HEK293 (cell line): ENCODE measurements at regions not wholly inside any gene's neighbourhood (a gene's known extent, or its start where the extent isn't known, plus 50 kb on each side); places are given as distances from the start of the nearest gene placed in this dataset.

Experiments
- CTCF ChIA-PET: fragments of 350-600 bp; formaldehyde crosslinking; extraction: SDS; loops from one replicate; lab custom pipeline; 2021; ENCODE audit warnings: antibody characterized with exemption; lab: Yijun Ruan, JAX
- POLR2A ChIA-PET: fragments of 300-600 bp; formaldehyde crosslinking; extraction: SDS; loops from one replicate; lab custom pipeline; 2020; ENCODE audit warnings: antibody characterized with exemption, inconsistent platforms; lab: Yijun Ruan, JAX
- H3K27ac ChIP-seq: fragments of 200-500 bp; sonication (Bioruptor generic); 2 replicates; pipeline ENCODE4 v1.5.1; 2014; ENCODE audit warnings: low read depth, low read length, control low read depth, inconsistent platforms; ENCODE audit errors: extremely low read depth
- H3K36me3 ChIP-seq, 2 experiments: fragments of 200-500 bp in 1 of 2; sonication (Bioruptor generic) in 1 of 2; 1 replicate in 1 of 2; 2 replicates in 1 of 2; pipeline ENCODE4 v1.5.1; 2014 to 2017; ENCODE audit warnings: inconsistent platforms in 2 of 2, low read length in 2 of 2; ENCODE audit not compliant: control insufficient read depth in 2 of 2, insufficient read depth in 1 of 2
- H3K4me1 ChIP-seq: fragments of 200-500 bp; sonication (Bioruptor generic); 2 replicates; pipeline ENCODE4 v1.5.1; 2014; ENCODE audit warnings: mild to moderate bottlenecking, low read length, inconsistent platforms; ENCODE audit not compliant: control insufficient read depth, insufficient read depth
- H3K4me3 ChIP-seq: 2 replicates; pipeline ENCODE4 v1.5.1; 2011; ENCODE audit warnings: low read depth, mild to moderate bottlenecking, control low read depth, low read length, moderate library complexity
- H3K9me3 ChIP-seq: fragments of 200-500 bp; sonication (Bioruptor generic); 2 replicates; pipeline ENCODE4 v1.5.1; 2014; ENCODE audit warnings: low read depth, low read length, inconsistent platforms; ENCODE audit not compliant: control insufficient read depth, insufficient read depth
- EGR2 ChIP-seq: fragments of 450-650 bp; formaldehyde crosslinking; IDR thresholded peaks from 2 replicates; pipeline ENCODE4 v1.5.1; 2016; ENCODE audit warnings: low read depth, missing biosample characterization, missing genetic modification characterization
- GLI2 ChIP-seq: fragments of 450-650 bp; formaldehyde crosslinking; IDR thresholded peaks from 2 replicates; pipeline ENCODE4; 2017; ENCODE audit warnings: missing biosample characterization, missing genetic modification characterization, low read depth, borderline replicate concordance
- KLF8 ChIP-seq: fragments of 450-650 bp; formaldehyde crosslinking; IDR thresholded peaks from 2 replicates; pipeline ENCODE4 v1.5.1; 2016; ENCODE audit warnings: missing biosample characterization, missing genetic modification characterization
- RBAK ChIP-seq: fragments of 450-650 bp; formaldehyde crosslinking; IDR thresholded peaks from 2 replicates; pipeline ENCODE4 v1.5.1; 2016; ENCODE audit warnings: missing biosample characterization, missing genetic modification characterization
- SP7 ChIP-seq: fragments of 450-650 bp; formaldehyde crosslinking; IDR thresholded peaks from 2 replicates; pipeline ENCODE4 v1.5.1; 2016; ENCODE audit warnings: missing biosample characterization, missing genetic modification characterization
- TRIM28 ChIP-seq: IDR thresholded peaks from 2 replicates; pipeline ENCODE4 v1.6.1; 2011; ENCODE audit warnings: low read length, control low read depth, borderline replicate concordance
- ZFP69B ChIP-seq: fragments of 450-650 bp; formaldehyde crosslinking; IDR thresholded peaks from 2 replicates; pipeline ENCODE4 v1.5.1; 2016; ENCODE audit warnings: missing biosample characterization, missing genetic modification characterization
- ZNF132 ChIP-seq: fragments of 450-650 bp; formaldehyde crosslinking; IDR thresholded peaks from 2 replicates; pipeline ENCODE4 v1.5.1; 2017; ENCODE audit warnings: missing biosample characterization, missing genetic modification characterization, borderline replicate concordance
- ZNF146 ChIP-seq: fragments of 450-650 bp; formaldehyde crosslinking; IDR thresholded peaks from 2 replicates; pipeline ENCODE4 v1.5.1; 2016; ENCODE audit warnings: missing biosample characterization, missing genetic modification characterization
- ZNF202 ChIP-seq: fragments of 450-650 bp; formaldehyde crosslinking; IDR thresholded peaks from 2 replicates; pipeline ENCODE4 v1.5.1; 2016; ENCODE audit warnings: missing biosample characterization, missing genetic modification characterization, borderline replicate concordance
- ZNF214 ChIP-seq: fragments of 450-650 bp; formaldehyde crosslinking; IDR thresholded peaks from 2 replicates; pipeline ENCODE4 v1.5.1; 2017; ENCODE audit warnings: missing biosample characterization, mild to moderate bottlenecking, missing genetic modification characterization, borderline replicate concordance
- ZNF341 ChIP-seq: fragments of 450-650 bp; formaldehyde crosslinking; IDR thresholded peaks from 2 replicates; pipeline ENCODE4; 2016; ENCODE audit warnings: low read depth, missing biosample characterization, missing genetic modification characterization
- ZNF354C ChIP-seq: fragments of 450-650 bp; formaldehyde crosslinking; IDR thresholded peaks from 2 replicates; pipeline ENCODE4 v1.5.1; 2016; ENCODE audit warnings: missing biosample characterization, missing genetic modification characterization, low read depth, borderline replicate concordance
- ZNF391 ChIP-seq: fragments of 450-650 bp; formaldehyde crosslinking; IDR thresholded peaks from 2 replicates; pipeline ENCODE4 v1.5.1; 2016; ENCODE audit warnings: low read depth, missing biosample characterization, missing genetic modification characterization, borderline replicate concordance
- ZNF398 ChIP-seq: fragments of 450-650 bp; formaldehyde crosslinking; IDR thresholded peaks from 2 replicates; pipeline ENCODE4 v1.5.1; 2017; ENCODE audit warnings: missing biosample characterization, missing genetic modification characterization
- ZNF416 ChIP-seq: fragments of 450-650 bp; formaldehyde crosslinking; IDR thresholded peaks from 2 replicates; pipeline ENCODE4 v1.5.1; 2016; ENCODE audit warnings: missing biosample characterization, missing genetic modification characterization
- ZNF433 ChIP-seq: fragments of 450-650 bp; formaldehyde crosslinking; IDR thresholded peaks from 2 replicates; pipeline ENCODE4 v1.5.1; 2016; ENCODE audit warnings: missing biosample characterization, missing genetic modification characterization, low read depth
- ZNF521 ChIP-seq: fragments of 450-650 bp; formaldehyde crosslinking; IDR thresholded peaks from 2 replicates; pipeline ENCODE4 v1.5.1; 2017; ENCODE audit warnings: missing biosample characterization, mild to moderate bottlenecking, missing genetic modification characterization
- ZNF626 ChIP-seq: fragments of 450-650 bp; sonication (Bioruptor Pico); formaldehyde crosslinking; IDR thresholded peaks from 2 replicates; pipeline ENCODE4 v1.5.1; 2018; ENCODE audit warnings: missing biosample characterization, missing genetic modification characterization, inconsistent platforms
- ZNF707 ChIP-seq: fragments of 450-650 bp; formaldehyde crosslinking; IDR thresholded peaks from 2 replicates; pipeline ENCODE4 v1.5.1; 2016; ENCODE audit warnings: missing biosample characterization, missing genetic modification characterization
- ZNF747 ChIP-seq: fragments of 450-650 bp; formaldehyde crosslinking; IDR thresholded peaks from 2 replicates; pipeline ENCODE4 v1.5.1; 2016; ENCODE audit warnings: missing biosample characterization, missing genetic modification characterization
- TF ChIP-seq, protein P1 (sequence below): fragments of 450-650 bp; formaldehyde crosslinking; IDR thresholded peaks from 2 replicates; pipeline ENCODE4 v1.5.1; 2016; ENCODE audit warnings: missing biosample characterization, missing genetic modification characterization
- TF ChIP-seq, protein P2 (sequence below): fragments of 450-650 bp; formaldehyde crosslinking; IDR thresholded peaks from 2 replicates; pipeline ENCODE4 v1.5.1; 2017; ENCODE audit warnings: missing biosample characterization, mild to moderate bottlenecking, missing genetic modification characterization, moderate library complexity
- TF ChIP-seq, protein P3 (sequence below): fragments of 450-650 bp; formaldehyde crosslinking; IDR thresholded peaks from 2 replicates; pipeline ENCODE4 v1.5.1; 2016; ENCODE audit warnings: missing biosample characterization, missing genetic modification characterization

- no peak for TF ChIP-seq ZNF202 (tag by site-specific recombination)
- no peak for TF ChIP-seq ZNF354C (tag by site-specific recombination)
- no peak for TF ChIP-seq SP7 (tag by site-specific recombination)
- Histone ChIP-seq H3K27ac (no peak overlapping the region), H3K36me3 (no peaks in the 10 kb centered on the region), H3K4me1 (no peaks in the 10 kb centered on the region), H3K4me3 (no peak overlapping the region), H3K9me3 (no peaks in the 10 kb centered on the region)
- CTCF ChIA-PET: interaction anchor here (0.9 kb wide), 1 partner anchor 49 kb away, joined by 3 read pairs; no protein-coding TSS in a partner anchor
- POLR2A ChIA-PET: no interaction called here
Measured at GRCh38 chr1:185398022-185398421, 81.0 kb upstream of the IVNS1ABP start.

DNA sequence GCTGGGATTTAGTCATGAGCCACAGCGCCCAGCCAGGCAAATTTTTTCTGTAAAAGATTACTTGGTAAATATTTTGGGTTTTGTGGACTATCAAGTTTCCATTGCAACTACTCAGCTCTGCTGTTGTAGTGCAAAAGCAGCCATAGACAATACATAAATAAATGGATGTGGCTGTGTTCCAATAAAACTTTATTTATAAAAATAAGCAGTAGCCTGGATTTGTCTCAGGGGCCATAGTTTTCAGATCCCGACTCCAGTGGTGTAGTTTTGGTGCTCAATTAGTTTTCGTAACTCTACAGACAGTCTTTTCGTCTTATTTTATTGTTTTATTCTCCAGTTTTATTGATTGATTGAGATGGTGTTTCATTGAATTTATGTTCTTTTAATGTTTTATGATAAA lies 80.1 kb upstream of the IVNS1ABP start:
- Histone ChIP-seq H3K4me1 (no peaks in the 10 kb centered on the region), H3K36me3 (no peaks in the 10 kb centered on the region), H3K4me3 (no peak overlapping the region), H3K9me3 (no peaks in the 10 kb centered on the region), H3K27ac (no peak overlapping the region)
- ChIA-PET CTCF (no interaction called here), POLR2A (no interaction called here)
- no peak for TF ChIP-seq ZNF521 (tag by site-specific recombination)
- TF ChIP-seq ZNF626 (tag by site-specific recombination): no peak
- TF ChIP-seq KLF8 (tag by site-specific recombination): no peak
- no peak for TF ChIP-seq ZNF707 (tag by site-specific recombination)
- TF ChIP-seq GLI2 (tag by site-specific recombination): no peak
- TF ChIP-seq, protein P1, sequence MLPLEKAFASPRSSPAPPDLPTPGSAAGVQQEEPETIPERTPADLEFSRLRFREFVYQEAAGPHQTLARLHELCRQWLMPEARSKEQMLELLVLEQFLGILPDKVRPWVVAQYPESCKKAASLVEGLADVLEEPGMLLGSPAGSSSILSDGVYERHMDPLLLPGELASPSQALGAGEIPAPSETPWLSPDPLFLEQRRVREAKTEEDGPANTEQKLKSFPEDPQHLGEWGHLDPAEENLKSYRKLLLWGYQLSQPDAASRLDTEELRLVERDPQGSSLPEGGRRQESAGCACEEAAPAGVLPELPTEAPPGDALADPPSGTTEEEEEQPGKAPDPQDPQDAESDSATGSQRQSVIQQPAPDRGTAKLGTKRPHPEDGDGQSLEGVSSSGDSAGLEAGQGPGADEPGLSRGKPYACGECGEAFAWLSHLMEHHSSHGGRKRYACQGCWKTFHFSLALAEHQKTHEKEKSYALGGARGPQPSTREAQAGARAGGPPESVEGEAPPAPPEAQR (tag by site-specific recombination): no peak
- TF ChIP-seq ZNF341 (tag by site-specific recombination): no peak
- no peak for TF ChIP-seq ZNF391

DNA sequence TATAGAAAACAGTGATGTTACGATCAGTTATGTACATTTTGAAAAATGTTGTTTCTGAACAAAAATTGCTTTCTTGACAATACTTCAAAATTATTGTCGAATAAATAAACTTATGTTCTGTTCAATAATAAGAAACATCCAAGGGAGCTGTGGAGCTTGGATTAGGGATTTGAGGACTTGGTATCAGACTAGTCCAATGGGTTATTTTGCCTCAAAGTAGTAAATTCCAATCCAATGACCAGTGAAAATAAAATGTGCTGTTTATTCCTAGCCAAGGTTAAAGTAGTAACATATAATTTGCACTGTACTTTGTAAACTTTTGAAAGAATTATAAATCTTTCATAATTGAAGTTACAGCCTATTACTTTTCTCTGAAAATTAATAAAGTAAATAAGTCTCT lies 79.1 kb upstream of the IVNS1ABP start:
- no peak overlapping the region for H3K4me3 ChIP-seq
- H3K27ac ChIP-seq: no peak overlapping the region
- POLR2A ChIA-PET: no interaction called here
- H3K4me1 ChIP-seq: no peaks in the 10 kb centered on the region
- no peaks in the 10 kb centered on the region for H3K36me3 ChIP-seq
- no peaks in the 10 kb centered on the region for H3K9me3 ChIP-seq
- CTCF ChIA-PET: no interaction called here
- no peak for TF ChIP-seq ZNF146 (tag by site-specific recombination)
- TF ChIP-seq ZNF398 (tag by site-specific recombination): no peak
- no peak for TF ChIP-seq ZNF747 (tag by site-specific recombination)
- no peak for TF ChIP-seq ZFP69B (tag by site-specific recombination)
- TF ChIP-seq ZNF132 (tag by site-specific recombination): no peak
- TF ChIP-seq, protein P2, sequence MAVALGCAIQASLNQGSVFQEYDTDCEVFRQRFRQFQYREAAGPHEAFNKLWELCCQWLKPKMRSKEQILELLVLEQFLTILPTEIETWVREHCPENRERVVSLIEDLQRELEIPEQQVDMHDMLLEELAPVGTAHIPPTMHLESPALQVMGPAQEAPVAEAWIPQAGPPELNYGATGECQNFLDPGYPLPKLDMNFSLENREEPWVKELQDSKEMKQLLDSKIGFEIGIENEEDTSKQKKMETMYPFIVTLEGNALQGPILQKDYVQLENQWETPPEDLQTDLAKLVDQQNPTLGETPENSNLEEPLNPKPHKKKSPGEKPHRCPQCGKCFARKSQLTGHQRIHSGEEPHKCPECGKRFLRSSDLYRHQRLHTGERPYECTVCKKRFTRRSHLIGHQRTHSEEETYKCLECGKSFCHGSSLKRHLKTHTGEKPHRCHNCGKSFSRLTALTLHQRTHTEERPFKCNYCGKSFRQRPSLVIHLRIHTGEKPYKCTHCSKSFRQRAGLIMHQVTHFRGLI (tag by site-specific recombination): no peak
- TF ChIP-seq RBAK (tag by site-specific recombination): no peak
- TF ChIP-seq ZNF214 (tag by site-specific recombination): no peak
- TF ChIP-seq EGR2: no peak
- TF ChIP-seq, protein P3, sequence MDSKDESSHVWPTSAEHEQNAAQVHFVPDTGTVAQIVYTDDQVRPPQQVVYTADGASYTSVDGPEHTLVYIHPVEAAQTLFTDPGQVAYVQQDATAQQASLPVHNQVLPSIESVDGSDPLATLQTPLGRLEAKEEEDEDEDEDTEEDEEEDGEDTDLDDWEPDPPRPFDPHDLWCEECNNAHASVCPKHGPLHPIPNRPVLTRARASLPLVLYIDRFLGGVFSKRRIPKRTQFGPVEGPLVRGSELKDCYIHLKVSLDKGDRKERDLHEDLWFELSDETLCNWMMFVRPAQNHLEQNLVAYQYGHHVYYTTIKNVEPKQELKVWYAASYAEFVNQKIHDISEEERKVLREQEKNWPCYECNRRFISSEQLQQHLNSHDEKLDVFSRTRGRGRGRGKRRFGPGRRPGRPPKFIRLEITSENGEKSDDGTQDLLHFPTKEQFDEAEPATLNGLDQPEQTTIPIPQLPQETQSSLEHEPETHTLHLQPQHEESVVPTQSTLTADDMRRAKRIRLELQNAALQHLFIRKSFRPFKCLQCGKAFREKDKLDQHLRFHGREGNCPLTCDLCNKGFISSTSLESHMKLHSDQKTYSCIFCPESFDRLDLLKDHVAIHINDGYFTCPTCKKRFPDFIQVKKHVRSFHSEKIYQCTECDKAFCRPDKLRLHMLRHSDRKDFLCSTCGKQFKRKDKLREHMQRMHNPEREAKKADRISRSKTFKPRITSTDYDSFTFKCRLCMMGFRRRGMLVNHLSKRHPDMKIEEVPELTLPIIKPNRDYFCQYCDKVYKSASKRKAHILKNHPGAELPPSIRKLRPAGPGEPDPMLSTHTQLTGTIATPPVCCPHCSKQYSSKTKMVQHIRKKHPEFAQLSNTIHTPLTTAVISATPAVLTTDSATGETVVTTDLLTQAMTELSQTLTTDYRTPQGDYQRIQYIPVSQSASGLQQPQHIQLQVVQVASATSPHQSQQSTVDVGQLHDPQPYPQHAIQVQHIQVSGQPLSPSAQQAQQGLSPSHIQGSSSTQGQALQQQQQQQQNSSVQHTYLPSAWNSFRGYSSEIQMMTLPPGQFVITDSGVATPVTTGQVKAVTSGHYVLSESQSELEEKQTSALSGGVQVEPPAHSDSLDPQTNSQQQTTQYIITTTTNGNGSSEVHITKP (tag by site-specific recombination): no peak
- TF ChIP-seq ZNF416 (tag by site-specific recombination): no peak
- no peak for TF ChIP-seq ZNF433
- no peak for TF ChIP-seq TRIM28
